K562 (cell line): ENCODE measurements at regions not wholly inside any gene's neighbourhood (a gene's known extent, or its start where the extent isn't known, plus 50 kb on each side); places are given as distances from the start of the nearest gene placed in this dataset.
A peak's percentile ranks its signal among the peaks of the same experiment; 100 is the strongest.

Experiments used
- ATF6 ChIP-seq: sonication (generic); formaldehyde crosslinking; IDR thresholded peaks from 2 replicates; pipeline ENCODE4 v1.4.0; 2020; ENCODE audit warnings: mild to moderate bottlenecking, missing genetic modification reagents
- CBFA2T3 ChIP-seq: fragments of 450-650 bp; IDR thresholded peaks from 2 replicates; pipeline ENCODE4 v1.6.1; 2017
- CHD2 ChIP-seq: IDR thresholded peaks from 2 replicates; pipeline ENCODE4 v1.6.1; 2011; ENCODE audit warnings: low read depth, low read length
- MYNN ChIP-seq, 2 experiments: sonication (generic); formaldehyde crosslinking in 1 of 2; IDR thresholded peaks; 2 replicates each; pipeline versions ENCODE4 v1.5.0 to v1.6.1; 2016 to 2020; ENCODE audit warnings: antibody characterized with exemption in 1 of 2, missing genetic modification reagents in 1 of 2
- NELFE ChIP-seq: IDR thresholded peaks from 2 replicates; pipeline ENCODE4 v1.6.1; 2011; ENCODE audit warnings: mild to moderate bottlenecking; ENCODE audit not compliant: insufficient read depth, insufficient read length
- SPI1 ChIP-seq: IDR thresholded peaks from 2 replicates; pipeline ENCODE4 v1.6.1; 2011; ENCODE audit warnings: low read depth, low read length, control low read depth, borderline replicate concordance
- TAL1 ChIP-seq: fragments of 450-650 bp; IDR thresholded peaks from 2 replicates; pipeline ENCODE4 v1.6.1; 2016; ENCODE audit warnings: mild to moderate bottlenecking
- TCF3 ChIP-seq: sonication (generic); formaldehyde crosslinking; IDR thresholded peaks from 2 replicates; pipeline ENCODE4 v1.4.0; 2020; ENCODE audit warnings: mild to moderate bottlenecking, missing genetic modification reagents
- ZBTB12 ChIP-seq: fragments of 250-450 bp; sonication (Bioruptor Pico); IDR thresholded peaks from 2 replicates; pipeline ENCODE4 v1.4.0; 2020
- ZNF766 ChIP-seq: fragments of 200-800 bp; sonication (Bioruptor generic); conservative IDR thresholded peaks from 2 replicates; pipeline ENCODE4 v1.6.1; 2016; ENCODE audit warnings: missing genetic modification characterization, missing compliant biosample characterization
- TF ChIP-seq, protein P1 (sequence below): fragments of 150-350 bp; conservative IDR thresholded peaks from 2 replicates; pipeline ENCODE4 v1.6.1; 2014; ENCODE audit warnings: low read length
- TF ChIP-seq, protein P2 (sequence below): fragments of 450-650 bp; formaldehyde crosslinking; conservative IDR thresholded peaks from 2 replicates; pipeline ENCODE4 v1.4.0; 2022; ENCODE audit warnings: mild to moderate bottlenecking, missing genetic modification characterization
- TF ChIP-seq, protein P3 (sequence below): fragments of 450-650 bp; IDR thresholded peaks from 2 replicates; pipeline ENCODE4 v1.7.0; 2016; ENCODE audit warnings: borderline replicate concordance
- TF ChIP-seq, protein P4 (sequence below): fragments of 200-800 bp; sonication (Bioruptor generic); IDR thresholded peaks from 2 replicates; pipeline ENCODE4 v1.6.1; 2017; ENCODE audit warnings: missing genetic modification characterization, missing compliant biosample characterization
- TF ChIP-seq, protein P5 (sequence below): sonication (generic); formaldehyde crosslinking; IDR thresholded peaks from 2 replicates; pipeline ENCODE4 v1.9.0; 2022; ENCODE audit warnings: mild to moderate bottlenecking, missing genetic modification reagents

DNA sequence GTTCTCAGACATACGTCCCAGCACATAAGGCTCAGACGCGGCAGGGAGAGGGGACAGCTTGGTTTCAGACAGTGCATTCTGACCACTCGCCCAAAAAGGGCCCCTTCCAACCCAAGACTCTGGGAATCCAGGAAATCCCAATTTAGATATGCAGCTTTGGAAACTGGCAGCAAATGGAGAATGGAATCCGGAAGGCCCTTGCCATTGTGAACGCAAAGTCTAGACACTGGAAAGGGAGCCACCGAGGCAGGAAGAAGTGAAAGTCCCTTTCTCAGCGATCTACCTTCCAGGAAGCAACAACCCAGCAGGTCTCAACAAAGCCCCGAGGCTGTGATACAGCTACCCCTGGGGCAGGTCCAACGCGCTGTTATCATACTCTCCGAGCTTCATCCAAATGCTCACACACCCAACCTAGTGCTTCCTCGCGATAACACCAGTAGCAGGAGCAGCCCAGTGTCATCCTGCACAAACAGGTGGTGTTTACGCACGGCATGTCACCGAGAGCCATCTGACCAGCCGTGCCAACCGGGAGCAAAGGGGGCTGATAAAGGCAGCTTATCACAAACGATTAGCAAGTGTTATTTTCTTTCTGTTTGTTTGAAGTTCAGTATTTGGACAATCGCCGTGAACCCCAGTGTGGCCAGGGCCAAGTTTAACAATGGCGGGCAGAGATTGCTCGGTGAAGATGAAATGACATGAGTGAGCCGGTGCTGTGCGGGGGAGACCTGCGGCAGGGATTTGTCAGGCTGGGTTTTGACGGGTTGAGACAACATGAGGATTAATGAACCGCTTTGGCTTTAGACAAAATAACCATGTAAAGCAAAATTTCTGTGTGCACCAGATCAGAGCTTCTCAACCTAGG, 240.6 kb downstream of the FOXL1 start (continued):
- TF ChIP-seq ZNF766 (CRISPR knock-in tag) (no peak), ZBTB12 (CRISPR knock-in tag) (no peak), SPI1 (no peak), CBFA2T3 (peak; percentile 56), TCF3 (0 out of 2 replicates have a peak, but pooled peaks have one; percentile 15), CHD2 (peak; percentile 61), ATF6 (CRISPR knock-in tag) (no peak), NELFE (no peak), MYNN (IDR thresholded peaks at IDR 0.05) (no peak), MYNN (CRISPR knock-in tag; IDR thresholded peaks at IDR 0.05) (no peak), TAL1 (peak; percentile 21; the same call in 1 of the 2 replicates)
- TF ChIP-seq, protein P1, sequence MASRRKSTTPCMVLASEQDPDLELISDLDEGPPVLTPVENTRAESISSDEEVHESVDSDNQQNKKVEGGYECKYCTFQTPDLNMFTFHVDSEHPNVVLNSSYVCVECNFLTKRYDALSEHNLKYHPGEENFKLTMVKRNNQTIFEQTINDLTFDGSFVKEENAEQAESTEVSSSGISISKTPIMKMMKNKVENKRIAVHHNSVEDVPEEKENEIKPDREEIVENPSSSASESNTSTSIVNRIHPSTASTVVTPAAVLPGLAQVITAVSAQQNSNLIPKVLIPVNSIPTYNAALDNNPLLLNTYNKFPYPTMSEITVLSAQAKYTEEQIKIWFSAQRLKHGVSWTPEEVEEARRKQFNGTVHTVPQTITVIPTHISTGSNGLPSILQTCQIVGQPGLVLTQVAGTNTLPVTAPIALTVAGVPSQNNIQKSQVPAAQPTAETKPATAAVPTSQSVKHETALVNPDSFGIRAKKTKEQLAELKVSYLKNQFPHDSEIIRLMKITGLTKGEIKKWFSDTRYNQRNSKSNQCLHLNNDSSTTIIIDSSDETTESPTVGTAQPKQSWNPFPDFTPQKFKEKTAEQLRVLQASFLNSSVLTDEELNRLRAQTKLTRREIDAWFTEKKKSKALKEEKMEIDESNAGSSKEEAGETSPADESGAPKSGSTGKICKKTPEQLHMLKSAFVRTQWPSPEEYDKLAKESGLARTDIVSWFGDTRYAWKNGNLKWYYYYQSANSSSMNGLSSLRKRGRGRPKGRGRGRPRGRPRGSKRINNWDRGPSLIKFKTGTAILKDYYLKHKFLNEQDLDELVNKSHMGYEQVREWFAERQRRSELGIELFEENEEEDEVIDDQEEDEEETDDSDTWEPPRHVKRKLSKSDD: no peak
- TF ChIP-seq, protein P2, sequence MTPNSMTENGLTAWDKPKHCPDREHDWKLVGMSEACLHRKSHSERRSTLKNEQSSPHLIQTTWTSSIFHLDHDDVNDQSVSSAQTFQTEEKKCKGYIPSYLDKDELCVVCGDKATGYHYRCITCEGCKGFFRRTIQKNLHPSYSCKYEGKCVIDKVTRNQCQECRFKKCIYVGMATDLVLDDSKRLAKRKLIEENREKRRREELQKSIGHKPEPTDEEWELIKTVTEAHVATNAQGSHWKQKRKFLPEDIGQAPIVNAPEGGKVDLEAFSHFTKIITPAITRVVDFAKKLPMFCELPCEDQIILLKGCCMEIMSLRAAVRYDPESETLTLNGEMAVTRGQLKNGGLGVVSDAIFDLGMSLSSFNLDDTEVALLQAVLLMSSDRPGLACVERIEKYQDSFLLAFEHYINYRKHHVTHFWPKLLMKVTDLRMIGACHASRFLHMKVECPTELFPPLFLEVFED (CRISPR knock-in tag): no peak
- TF ChIP-seq, protein P3, sequence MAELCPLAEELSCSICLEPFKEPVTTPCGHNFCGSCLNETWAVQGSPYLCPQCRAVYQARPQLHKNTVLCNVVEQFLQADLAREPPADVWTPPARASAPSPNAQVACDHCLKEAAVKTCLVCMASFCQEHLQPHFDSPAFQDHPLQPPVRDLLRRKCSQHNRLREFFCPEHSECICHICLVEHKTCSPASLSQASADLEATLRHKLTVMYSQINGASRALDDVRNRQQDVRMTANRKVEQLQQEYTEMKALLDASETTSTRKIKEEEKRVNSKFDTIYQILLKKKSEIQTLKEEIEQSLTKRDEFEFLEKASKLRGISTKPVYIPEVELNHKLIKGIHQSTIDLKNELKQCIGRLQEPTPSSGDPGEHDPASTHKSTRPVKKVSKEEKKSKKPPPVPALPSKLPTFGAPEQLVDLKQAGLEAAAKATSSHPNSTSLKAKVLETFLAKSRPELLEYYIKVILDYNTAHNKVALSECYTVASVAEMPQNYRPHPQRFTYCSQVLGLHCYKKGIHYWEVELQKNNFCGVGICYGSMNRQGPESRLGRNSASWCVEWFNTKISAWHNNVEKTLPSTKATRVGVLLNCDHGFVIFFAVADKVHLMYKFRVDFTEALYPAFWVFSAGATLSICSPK: no peak
- TF ChIP-seq, protein P4, sequence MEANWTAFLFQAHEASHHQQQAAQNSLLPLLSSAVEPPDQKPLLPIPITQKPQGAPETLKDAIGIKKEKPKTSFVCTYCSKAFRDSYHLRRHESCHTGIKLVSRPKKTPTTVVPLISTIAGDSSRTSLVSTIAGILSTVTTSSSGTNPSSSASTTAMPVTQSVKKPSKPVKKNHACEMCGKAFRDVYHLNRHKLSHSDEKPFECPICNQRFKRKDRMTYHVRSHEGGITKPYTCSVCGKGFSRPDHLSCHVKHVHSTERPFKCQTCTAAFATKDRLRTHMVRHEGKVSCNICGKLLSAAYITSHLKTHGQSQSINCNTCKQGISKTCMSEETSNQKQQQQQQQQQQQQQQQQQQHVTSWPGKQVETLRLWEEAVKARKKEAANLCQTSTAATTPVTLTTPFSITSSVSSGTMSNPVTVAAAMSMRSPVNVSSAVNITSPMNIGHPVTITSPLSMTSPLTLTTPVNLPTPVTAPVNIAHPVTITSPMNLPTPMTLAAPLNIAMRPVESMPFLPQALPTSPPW: no peak
- TF ChIP-seq, protein P5, sequence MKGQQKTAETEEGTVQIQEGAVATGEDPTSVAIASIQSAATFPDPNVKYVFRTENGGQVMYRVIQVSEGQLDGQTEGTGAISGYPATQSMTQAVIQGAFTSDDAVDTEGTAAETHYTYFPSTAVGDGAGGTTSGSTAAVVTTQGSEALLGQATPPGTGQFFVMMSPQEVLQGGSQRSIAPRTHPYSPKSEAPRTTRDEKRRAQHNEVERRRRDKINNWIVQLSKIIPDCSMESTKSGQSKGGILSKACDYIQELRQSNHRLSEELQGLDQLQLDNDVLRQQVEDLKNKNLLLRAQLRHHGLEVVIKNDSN (CRISPR knock-in tag): no peak
